BJ (cell line): ENCODE measurements at regions not wholly inside any gene's neighbourhood (a gene's known extent, or its start where the extent isn't known, plus 50 kb on each side); places are given as distances from the start of the nearest gene placed in this dataset.
"Not testable (repeated sequence)": the region's sequence is repeated elsewhere in the genome, so short reads cannot be mapped to it uniquely, and the experiment has no call there.

Experiments used
- CTCF ChIA-PET: fragments of 350-600 bp; formaldehyde crosslinking; extraction: SDS; loops from one replicate; lab custom pipeline; 2021; ENCODE audit warnings: antibody characterized with exemption, inconsistent platforms; lab: Yijun Ruan, JAX
- POLR2A ChIA-PET: fragments of 300-600 bp; sonication (Branson Sonifier 250); formaldehyde crosslinking; extraction: SDS; loops from one replicate; lab custom pipeline; 2021; ENCODE audit warnings: antibody characterized with exemption; lab: Charles Lee
- DNase-seq: peaks from one replicate; pipeline ENCODE4 v3.0.0-alpha.2; 2011; ENCODE audit warnings: low read depth
- H3K27me3 ChIP-seq: 2 replicates; pipeline ENCODE4 v1.6.0; 2011; ENCODE audit warnings: low read length; ENCODE audit not compliant: control insufficient read depth, insufficient read depth
- H3K36me3 ChIP-seq: 2 replicates; pipeline ENCODE4 v1.5.1; 2011; ENCODE audit warnings: low read length; ENCODE audit not compliant: control insufficient read depth, insufficient read depth
- H3K4me3 ChIP-seq: 2 replicates; pipeline ENCODE4 v1.5.1; 2011; ENCODE audit warnings: low read depth, mild to moderate bottlenecking, control low read depth, low read length
- CTCF ChIP-seq: IDR thresholded peaks from 2 replicates; pipeline ENCODE4 v1.5.1; 2011; ENCODE audit warnings: low read depth, mild to moderate bottlenecking, control low read depth, inconsistent platforms, low read length, moderate library complexity; ENCODE audit not compliant: insufficient read depth

GRCh38 chr18:58805467-58806187 lies 59.0 kb upstream of the ZNF532 start:
- ChIA-PET CTCF (interaction anchor here (1.3 kb wide), 2 partner anchors 12 to 251 kb away, joined by 3 read pairs; no protein-coding TSS in a partner anchor), POLR2A (no interaction called here)
- Histone ChIP-seq H3K36me3 (no peaks in the 10 kb centered on the region), H3K4me3 (no peak overlapping the region), H3K27me3 (no peaks in the 10 kb centered on the region)
- TF ChIP-seq CTCF = no peak
- no peak for DNase-seq

GRCh38 chr18:58806826-58807714 lies 57.6 kb upstream of the ZNF532 start:
- TF ChIP-seq CTCF = no peak
- Histone ChIP-seq H3K4me3 (no peak overlapping the region), H3K27me3 (no peaks in the 10 kb centered on the region), H3K36me3 (no peaks in the 10 kb centered on the region)
- no peak for DNase-seq
- ChIA-PET CTCF (no interaction called here), POLR2A (interaction anchor here (0.6 kb wide), 1 partner anchor 937 kb away, joined by 15 read pairs; no protein-coding TSS in a partner anchor)

DNA sequence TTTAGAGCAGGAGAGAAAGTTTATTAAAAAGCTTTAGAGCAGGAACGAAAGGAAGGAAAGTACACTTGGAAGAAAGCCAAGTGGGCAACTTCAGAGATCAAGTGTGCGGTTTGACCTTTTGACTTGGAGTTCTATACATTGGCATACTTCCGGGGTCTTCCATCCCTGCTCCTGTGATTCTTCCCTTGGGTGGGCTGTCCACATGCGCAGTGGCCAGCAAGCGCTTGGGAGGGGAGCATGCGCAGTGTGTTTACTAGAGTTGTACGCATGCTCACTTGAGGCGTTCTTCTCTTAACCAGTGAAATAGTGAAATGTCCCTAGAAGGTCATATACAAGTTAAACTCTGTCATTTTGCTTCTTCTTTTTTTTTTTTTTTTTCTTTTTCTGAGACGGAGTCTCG lies 56.9 kb upstream of the ZNF532 start:
- no peak for DNase-seq
- CTCF ChIA-PET = no interaction called here
- Histone ChIP-seq H3K4me3 (no peak overlapping the region), H3K27me3 (no peaks in the 10 kb centered on the region), H3K36me3 (no peaks in the 10 kb centered on the region)
- TF ChIP-seq CTCF = no peak
- POLR2A ChIA-PET = no interaction called here

- POLR2A ChIA-PET = no interaction called here
- Histone ChIP-seq H3K36me3 (no peaks in the 10 kb centered on the region), H3K4me3 (no peak overlapping the region), H3K27me3 (no peaks in the 10 kb centered on the region)
- no peak for DNase-seq
- no peak for TF ChIP-seq CTCF
- CTCF ChIA-PET = interaction anchor here (1.1 to 1.2 kb wide), 2 partner anchors 9 to 35 kb away, joined by 3 read pairs; no protein-coding TSS in a partner anchor
These were observed 56.3 kb upstream of the ZNF532 start for GRCh38 chr18:58808349-58808748.

DNA sequence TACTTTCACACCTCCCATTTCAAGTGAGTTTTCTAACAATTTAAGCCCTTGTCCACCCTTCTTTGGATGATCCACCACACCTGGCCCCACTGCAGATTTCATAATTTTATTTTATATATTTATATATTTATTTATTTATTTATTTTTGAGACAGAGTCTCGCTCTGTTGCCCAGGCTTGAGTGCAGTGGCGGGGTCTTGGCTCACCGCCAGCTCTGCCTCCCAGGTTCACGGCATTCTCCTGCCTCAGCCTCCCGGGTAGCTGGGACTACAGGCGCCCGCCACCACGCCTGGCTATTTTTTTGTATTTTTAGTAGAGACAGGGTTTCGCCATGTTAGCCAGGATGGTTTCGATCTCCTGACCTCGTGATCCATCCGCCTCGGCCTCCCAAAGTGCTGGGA lies 52.8 kb upstream of the ZNF532 start:
- POLR2A ChIA-PET, DNase-seq, H3K4me3 ChIP-seq, H3K36me3 ChIP-seq, H3K27me3 ChIP-seq: not testable (repeated sequence)
- CTCF ChIA-PET = interaction anchor here (0.7 kb wide), 1 partner anchor 523 kb away, joined by 3 read pairs; no protein-coding TSS in a partner anchor
